GM18507 (cell line): ENCODE measurements at regions not wholly inside any gene's neighbourhood (a gene's known extent, or its start where the extent isn't known, plus 50 kb on each side); places are given as distances from the start of the nearest gene placed in this dataset.
"Not testable (repeated sequence)": the region's sequence is repeated elsewhere in the genome, so short reads cannot be mapped to it uniquely, and the experiment has no call there.

Source experiments
- DNase-seq: peaks from one replicate; pipeline ENCODE4 v3.0.0; 2011; ENCODE audit warnings: low read depth; ENCODE audit not compliant: insufficient read length; ENCODE audit errors: extremely low spot score
- FAIRE-seq: peaks from 2 replicates; lab custom pipeline; 2011; peaks lifted over from hg19 to GRCh38; lab: Jason Lieb, UNC

- FAIRE-seq (no peak), DNase-seq (no peak)
Measured at GRCh38 chr1:188140958-188141357, 1312.2 kb downstream of the PLA2G4A start.

- DNase-seq (no peak), FAIRE-seq (no peak)
Measured at GRCh38 chr1:188154196-188154595, 1325.4 kb downstream of the PLA2G4A start.

- FAIRE-seq, result no peak
- no peak for DNase-seq
Measured at GRCh38 chr1:188154761-188155160, 1326.0 kb downstream of the PLA2G4A start.

GRCh38 chr1:188155261-188155660 is 1326.5 kb downstream of the PLA2G4A start:
- FAIRE-seq (no peak), DNase-seq (no peak)

- DNase-seq, result no peak
- no peak for FAIRE-seq
Measured at GRCh38 chr1:188164459-188164858, 1335.7 kb downstream of the PLA2G4A start.

GRCh38 chr1:188166654-188167053 is 1337.9 kb downstream of the PLA2G4A start:
- DNase-seq (no peak), FAIRE-seq (no peak)

GRCh38 chr1:188169971-188170370 is 1341.2 kb downstream of the PLA2G4A start:
- no peak for DNase-seq
- no peak for FAIRE-seq

GRCh38 chr1:188170411-188170810 is 1341.7 kb downstream of the PLA2G4A start:
- DNase-seq, result no peak
- no peak for FAIRE-seq

- DNase-seq (no peak), FAIRE-seq (no peak)
Measured at GRCh38 chr1:188170935-188171334, 1342.2 kb downstream of the PLA2G4A start.

- FAIRE-seq, DNase-seq: not testable (repeated sequence)
Measured at GRCh38 chr1:188182063-188182462, 1353.3 kb downstream of the PLA2G4A start.

- no peak for FAIRE-seq
- DNase-seq, result no peak
Measured at GRCh38 chr1:188188317-188188716, 1359.6 kb downstream of the PLA2G4A start.

GRCh38 chr1:188194916-188195315 is 1366.2 kb downstream of the PLA2G4A start:
- DNase-seq (no peak), FAIRE-seq (no peak)

- no peak for DNase-seq
- no peak for FAIRE-seq
Measured at GRCh38 chr1:188218289-188218688, 1389.5 kb downstream of the PLA2G4A start.

- DNase-seq, result no peak
- no peak for FAIRE-seq
Measured at GRCh38 chr1:188220051-188220450, 1391.3 kb downstream of the PLA2G4A start.

GRCh38 chr1:188224263-188224662 is 1395.5 kb downstream of the PLA2G4A start:
- DNase-seq (no peak), FAIRE-seq (no peak)

- FAIRE-seq (no peak), DNase-seq (no peak)
Measured at GRCh38 chr1:188225975-188226374, 1397.2 kb downstream of the PLA2G4A start.

GRCh38 chr1:188228623-188229022 is 1399.9 kb downstream of the PLA2G4A start:
- FAIRE-seq, result no peak
- DNase-seq, result no peak

- FAIRE-seq (no peak), DNase-seq (no peak)
Measured at GRCh38 chr1:188237573-188238348, 1409.0 kb downstream of the PLA2G4A start.

- DNase-seq (no peak), FAIRE-seq (no peak)
Measured at GRCh38 chr1:188240772-188241406, 1412.1 kb downstream of the PLA2G4A start.

GRCh38 chr1:188241629-188242028 is 1412.9 kb downstream of the PLA2G4A start:
- FAIRE-seq (no peak), DNase-seq (no peak)

GRCh38 chr1:188243456-188243855 is 1414.7 kb downstream of the PLA2G4A start:
- DNase-seq (no peak), FAIRE-seq (no peak)
